ENCODE measurements at regions not wholly inside any gene's neighbourhood (a gene's known extent, or its start where the extent isn't known, plus 50 kb on each side); places are given as distances from the start of the nearest gene placed in this dataset.

- Mint-ChIP-seq H3K4me1 (peaks cover 42% of the 10 kb centered on the region), H3K9me3 (no peaks in the 10 kb centered on the region), H3K27me3 (ENCODE audit: low read depth) (no peaks in the 10 kb centered on the region), H3K4me3 (peak overlapping the region; percentile 48), H3K36me3 (ENCODE audit: low read depth) (no peaks in the 10 kb centered on the region), H3K27ac (ENCODE audit: unreplicated experiment) (no peak overlapping the region)
- TF ChIP-seq CTCF (conservative IDR thresholded peaks at IDR 0.05), result no peak
- no peak for DNase-seq (ENCODE audit: low read depth, low spot score)
These were observed 583.2 kb downstream of the BUD13 start for GRCh38 chr11:116189408-116190170.

GRCh38 chr11:116188350-116188749, 584.4 kb downstream of the BUD13 start:
- Mint-ChIP-seq H3K9me3 (no peaks in the 10 kb centered on the region), H3K4me3 (peak overlapping the region; percentile 5), H3K27ac (ENCODE audit: unreplicated experiment) (no peak overlapping the region), H3K4me1 (peaks cover 31% of the 10 kb centered on the region), H3K36me3 (ENCODE audit: low read depth) (no peaks in the 10 kb centered on the region), H3K27me3 (ENCODE audit: low read depth) (no peaks in the 10 kb centered on the region)
- no peak for DNase-seq (ENCODE audit: low read depth, low spot score)
- TF ChIP-seq CTCF (conservative IDR thresholded peaks at IDR 0.05), result no peak

- H3K4me3 Mint-ChIP-seq, result no peak overlapping the region
- TF ChIP-seq CTCF (conservative IDR thresholded peaks at IDR 0.05), result no peak
- H3K27me3 Mint-ChIP-seq (ENCODE audit: low read depth), result no peaks in the 10 kb centered on the region
- no peaks in the 10 kb centered on the region for H3K9me3 Mint-ChIP-seq
- no peak for DNase-seq (ENCODE audit: low read depth, low spot score)
- no peaks in the 10 kb centered on the region for H3K36me3 Mint-ChIP-seq (ENCODE audit: low read depth)
- peaks cover 22% of the 10 kb centered on the region for H3K4me1 Mint-ChIP-seq
- no peak overlapping the region for H3K27ac Mint-ChIP-seq (ENCODE audit: unreplicated experiment)
These were observed 585.8 kb downstream of the BUD13 start for GRCh38 chr11:116187026-116187425.

- no peak for DNase-seq (ENCODE audit: low read depth, low spot score)
- no peak for TF ChIP-seq CTCF (conservative IDR thresholded peaks at IDR 0.05)
- Mint-ChIP-seq H3K4me1 (peaks cover 19% of the 10 kb centered on the region), H3K27ac (ENCODE audit: unreplicated experiment) (no peak overlapping the region), H3K27me3 (ENCODE audit: low read depth) (no peaks in the 10 kb centered on the region), H3K9me3 (no peaks in the 10 kb centered on the region), H3K36me3 (ENCODE audit: low read depth) (no peaks in the 10 kb centered on the region), H3K4me3 (no peak overlapping the region)
These were observed 587.2 kb downstream of the BUD13 start for GRCh38 chr11:116185551-116185950.

- H3K27ac Mint-ChIP-seq (ENCODE audit: unreplicated experiment), result no peak overlapping the region
- no peaks in the 10 kb centered on the region for H3K36me3 Mint-ChIP-seq (ENCODE audit: low read depth)
- peaks cover 15% of the 10 kb centered on the region for H3K4me1 Mint-ChIP-seq
- DNase-seq (ENCODE audit: low read depth, low spot score), result no peak
- no peaks in the 10 kb centered on the region for H3K27me3 Mint-ChIP-seq (ENCODE audit: low read depth)
- TF ChIP-seq CTCF (conservative IDR thresholded peaks at IDR 0.05), result no peak
- H3K4me3 Mint-ChIP-seq, result no peak overlapping the region
- H3K9me3 Mint-ChIP-seq, result no peaks in the 10 kb centered on the region
These were observed 588.0 kb downstream of the BUD13 start for GRCh38 chr11:116184763-116185162.
